ENCODE measurements at regions not wholly inside any gene's neighbourhood (a gene's known extent, or its start where the extent isn't known, plus 50 kb on each side); places are given as distances from the start of the nearest gene placed in this dataset.

- ATAC-seq (no peak), DNase-seq (ENCODE audit: low spot score) (no peak)
Observed at GRCh38 chr17:73694491-73694890, 50.2 kb upstream of the SDK2 start.

DNA sequence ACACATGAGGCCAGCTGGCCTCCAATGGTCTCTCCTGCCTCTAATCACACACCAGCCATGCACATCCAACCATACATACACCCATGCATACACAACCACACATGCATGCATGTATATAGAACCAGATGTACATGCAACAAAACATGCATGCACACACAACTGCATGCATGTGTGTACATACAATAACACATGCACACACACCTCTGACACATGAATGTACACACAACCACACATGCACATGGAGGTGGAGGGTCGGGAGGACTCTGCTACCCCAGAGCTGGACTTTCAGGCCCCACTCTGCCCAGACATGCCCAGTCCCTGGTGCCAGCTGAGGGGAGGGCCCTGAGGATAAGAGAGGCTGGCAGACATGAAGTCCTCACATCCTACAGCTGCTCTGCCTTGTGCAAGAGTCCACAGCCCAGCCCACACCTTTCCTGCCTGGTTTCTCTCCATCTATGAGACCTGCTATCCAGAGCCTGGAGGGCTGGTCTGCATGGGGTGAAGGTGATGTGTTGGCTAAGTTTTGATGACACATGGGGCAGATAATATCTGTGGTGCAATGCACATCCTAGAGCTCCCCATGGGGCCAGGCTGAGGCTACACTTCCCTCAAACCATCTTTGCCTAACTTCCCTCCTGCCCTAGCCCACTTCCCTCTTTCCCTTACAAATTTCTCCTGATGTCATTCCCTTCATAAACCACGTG lies 50.9 kb upstream of the SDK2 start:
- DNase-seq (ENCODE audit: low spot score) (no peak), ATAC-seq (no peak)

- ATAC-seq (no peak), DNase-seq (ENCODE audit: low spot score) (no peak)
Observed at GRCh38 chr17:73696251-73696650, 52.0 kb upstream of the SDK2 start.

GRCh38 chr17:73697872-73698271 lies 53.6 kb upstream of the SDK2 start:
- DNase-seq (ENCODE audit: low spot score) (peak; percentile 66), ATAC-seq (peak; percentile 89)

DNA sequence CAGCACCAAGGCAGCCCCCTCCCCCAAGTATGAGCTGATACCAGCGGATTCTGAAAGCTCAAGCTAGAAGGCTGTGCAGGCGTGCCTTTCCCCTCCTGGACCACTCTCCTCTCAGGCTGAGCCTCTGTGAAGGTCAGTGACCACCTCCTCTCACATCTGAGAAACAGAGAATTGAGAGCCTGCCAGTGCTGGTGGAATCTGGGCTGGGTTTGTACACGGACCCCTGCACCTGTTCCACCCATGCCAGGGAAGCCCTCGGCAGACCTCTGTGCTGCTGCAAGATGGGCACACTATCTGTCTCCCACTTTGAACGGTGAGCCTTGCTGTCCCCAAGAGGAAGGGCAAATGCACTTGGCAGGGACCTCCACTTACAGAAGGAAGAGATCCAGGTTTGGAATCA lies 54.7 kb upstream of the SDK2 start:
- DNase-seq (ENCODE audit: low spot score) (no peak), ATAC-seq (no peak)

- no peak for DNase-seq (ENCODE audit: low spot score)
- no peak for ATAC-seq
Observed at GRCh38 chr17:73701701-73702100, 57.5 kb upstream of the SDK2 start.

DNA sequence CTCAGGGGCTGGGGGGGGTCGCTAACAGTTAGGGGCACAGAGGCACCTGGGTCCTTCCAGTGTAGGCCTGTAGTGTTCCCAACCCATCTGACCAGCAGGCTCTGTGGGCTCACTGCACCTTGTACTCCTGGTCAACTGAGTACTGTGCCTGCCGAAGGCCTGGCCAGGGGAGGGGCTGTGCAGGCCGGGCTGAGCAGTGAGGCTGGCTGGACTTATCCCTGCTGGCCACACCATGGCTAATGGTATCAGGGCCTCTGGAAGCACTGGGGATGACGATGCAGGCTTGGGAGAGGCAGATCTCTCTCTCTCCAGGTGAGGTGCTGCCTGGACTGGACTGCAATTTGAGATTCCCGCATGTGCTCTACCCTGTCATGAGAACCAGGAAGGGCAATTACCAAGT lies 58.9 kb upstream of the SDK2 start:
- ATAC-seq (no peak), DNase-seq (ENCODE audit: low spot score) (no peak)

- ATAC-seq (no peak), DNase-seq (ENCODE audit: low spot score) (no peak)
Observed at GRCh38 chr17:73703917-73704316, 59.7 kb upstream of the SDK2 start.

DNA sequence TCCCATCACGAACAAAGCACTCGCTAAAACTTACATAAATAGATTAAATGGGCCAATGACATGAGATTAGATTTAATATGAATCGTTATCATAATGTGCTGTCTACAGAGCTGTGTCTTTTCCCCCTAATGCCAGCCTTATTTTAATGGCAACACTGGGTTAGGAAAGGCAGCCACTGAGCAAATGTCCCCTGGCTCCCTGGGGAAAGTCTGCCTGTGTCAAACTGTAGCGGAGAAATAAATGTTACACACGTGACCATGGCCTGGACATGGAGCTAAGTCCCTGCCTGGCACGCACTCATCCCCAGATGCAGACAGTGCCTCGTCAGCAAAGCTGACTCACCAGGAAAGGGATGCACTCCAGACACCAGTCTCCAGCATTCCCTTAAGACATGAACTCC lies 61.3 kb upstream of the SDK2 start:
- ATAC-seq = peak; percentile 44
- DNase-seq (ENCODE audit: low spot score) = no peak

GRCh38 chr17:73706428-73706827 lies 62.2 kb upstream of the SDK2 start:
- no peak for ATAC-seq
- DNase-seq (ENCODE audit: low spot score) = no peak

DNA sequence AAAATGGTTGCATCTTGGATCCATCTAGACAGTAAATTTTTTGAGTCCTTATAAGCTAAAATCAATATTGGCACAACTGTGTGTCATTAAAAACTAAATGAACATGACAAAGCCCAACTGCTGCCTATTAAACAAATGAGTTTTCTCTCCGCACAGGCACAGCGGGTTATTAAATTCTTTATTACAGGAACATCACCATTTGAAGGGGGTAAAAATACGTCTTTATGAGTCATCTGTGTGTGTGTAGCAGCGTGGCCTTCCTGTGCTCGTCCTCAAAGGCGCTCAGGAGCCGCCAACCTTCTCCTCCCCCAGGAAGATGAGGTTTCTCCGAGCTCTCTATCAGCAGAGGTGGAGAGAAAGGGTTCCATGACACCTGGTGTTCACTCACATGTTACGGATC lies 62.6 kb upstream of the SDK2 start:
- DNase-seq (ENCODE audit: low spot score) (no peak), ATAC-seq (no peak)

- no peak for DNase-seq (ENCODE audit: low spot score)
- no peak for ATAC-seq
Observed at GRCh38 chr17:73707358-73707757, 63.1 kb upstream of the SDK2 start.

DNA sequence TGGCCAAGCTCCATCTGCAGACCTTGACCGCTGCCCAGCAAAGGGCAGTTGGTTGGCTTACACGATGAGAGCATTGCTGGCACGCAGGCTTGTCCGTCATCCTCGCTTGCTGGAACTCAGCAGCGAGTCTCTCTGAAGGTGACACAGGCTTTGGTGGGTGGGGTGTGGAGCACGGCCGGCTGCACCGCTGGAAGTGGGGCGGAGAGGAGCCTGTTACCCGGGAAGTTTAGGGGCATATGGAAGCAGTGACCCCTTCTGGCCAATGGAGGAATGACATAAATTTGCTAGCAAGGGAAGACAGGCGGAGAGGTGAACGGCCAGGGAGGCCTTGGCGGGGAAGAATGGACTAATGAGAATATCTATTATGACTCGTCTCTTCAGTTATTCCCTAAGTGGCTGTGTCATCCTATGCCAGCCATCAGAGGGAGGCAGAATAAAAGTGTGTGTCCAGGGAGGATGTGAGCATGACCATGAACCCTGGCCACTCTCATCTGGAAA lies 65.9 kb upstream of the SDK2 start:
- ATAC-seq = peak; percentile 92
- DNase-seq (ENCODE audit: low spot score) = peak; percentile 62

- ATAC-seq (no peak), DNase-seq (ENCODE audit: low spot score) (no peak)
Observed at GRCh38 chr17:73711184-73711583, 66.9 kb upstream of the SDK2 start.

GRCh38 chr17:73711916-73712315 lies 67.7 kb upstream of the SDK2 start:
- DNase-seq (ENCODE audit: low spot score) (no peak), ATAC-seq (no peak)

DNA sequence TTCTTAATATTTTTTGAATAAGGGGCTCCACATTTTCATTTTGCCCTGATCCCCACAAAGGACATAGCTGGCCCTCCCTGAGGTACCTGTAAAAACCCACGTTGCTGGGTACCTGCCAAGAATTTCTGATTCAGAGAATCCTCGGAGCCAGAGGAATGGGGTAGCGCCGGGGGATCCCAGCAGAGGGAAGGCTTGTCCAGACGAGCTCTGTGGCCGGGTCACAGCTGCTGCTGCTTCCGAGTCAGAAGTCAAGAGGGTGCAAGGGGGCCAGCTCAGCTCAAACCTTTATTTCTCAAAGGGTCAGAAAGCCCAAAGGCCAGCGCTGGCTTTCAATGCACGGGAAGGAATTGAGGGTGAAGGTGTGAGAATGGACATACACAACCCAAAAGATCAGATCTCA lies 68.9 kb upstream of the SDK2 start:
- ATAC-seq = no peak
- no peak for DNase-seq (ENCODE audit: low spot score)

GRCh38 chr17:73715769-73716168 lies 71.5 kb upstream of the SDK2 start:
- no peak for ATAC-seq
- DNase-seq (ENCODE audit: low spot score) = no peak

GRCh38 chr17:73717690-73718089 lies 73.4 kb upstream of the SDK2 start:
- ATAC-seq (no peak), DNase-seq (ENCODE audit: low spot score) (no peak)

DNA sequence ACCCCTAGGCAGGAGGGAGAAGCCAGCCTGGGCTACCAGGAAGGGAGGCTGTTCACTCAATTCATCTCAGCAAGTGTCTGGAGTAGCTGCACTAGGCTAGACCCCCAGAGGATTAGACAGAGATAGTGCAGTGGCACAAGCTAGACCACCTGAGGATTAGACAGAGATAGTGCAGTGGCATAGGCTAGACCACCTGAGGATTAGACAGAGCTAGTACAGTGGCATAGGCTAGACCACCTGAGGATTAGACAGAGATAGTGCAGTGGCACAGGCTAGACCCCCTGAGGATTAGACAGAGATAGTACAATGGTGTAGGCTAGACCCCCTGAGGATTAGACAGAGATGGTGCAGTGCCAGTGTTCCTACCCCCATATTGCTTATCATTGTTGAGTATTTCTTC lies 74.1 kb upstream of the SDK2 start:
- no peak for ATAC-seq
- no peak for DNase-seq (ENCODE audit: low spot score)

- DNase-seq (ENCODE audit: low spot score) (no peak), ATAC-seq (peak; percentile 81)
Observed at GRCh38 chr17:73718912-73719311, 74.7 kb upstream of the SDK2 start.

GRCh38 chr17:73719588-73720071 lies 75.4 kb upstream of the SDK2 start:
- DNase-seq (ENCODE audit: low spot score) (no peak), ATAC-seq (no peak)

- DNase-seq (ENCODE audit: low spot score) = no peak
- no peak for ATAC-seq
Observed at GRCh38 chr17:73720187-73720834, 76.1 kb upstream of the SDK2 start.

DNA sequence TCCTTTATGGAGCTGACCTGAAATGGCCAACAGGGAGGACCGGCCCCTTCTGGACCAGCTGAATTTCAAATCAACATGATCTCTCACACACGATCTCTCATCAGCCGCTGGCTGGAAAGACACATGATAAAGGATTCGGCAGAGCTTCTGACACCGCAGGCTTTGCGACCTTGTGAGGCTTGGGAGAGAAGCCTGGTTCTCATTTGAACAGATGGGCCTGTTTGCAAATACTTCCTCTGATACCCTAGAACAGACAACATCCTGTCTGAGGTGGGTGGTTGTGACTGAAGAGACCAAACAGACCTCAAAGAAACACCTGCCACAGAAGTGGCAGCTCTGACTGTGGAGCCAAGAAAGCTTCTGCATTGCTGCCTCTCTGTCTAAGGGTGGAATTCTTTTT lies 77.9 kb upstream of the SDK2 start:
- DNase-seq (ENCODE audit: low spot score) (no peak), ATAC-seq (no peak)
